HCT116 (cell line): ENCODE measurements at regions not wholly inside any gene's neighbourhood (a gene's known extent, or its start where the extent isn't known, plus 50 kb on each side); places are given as distances from the start of the nearest gene placed in this dataset.

Experiments used
- ATAC-seq: fragments of 200-7000 bp; cut with Tn5 transposase; 2 replicates; pipeline ENCODE4 v1.9.1; 2020; ENCODE audit warnings: mild to moderate bottlenecking, moderate library complexity
- BruUV-seq: library from RNA; stranded (reverse); fragments of 400-500 nt; replicated peaks from 2 replicates; lab custom pipeline; 2021; lab: Mats Ljungman, UMichigan
- CTCF ChIA-PET: fragments of 300-600 bp; sonication (Branson Sonifier 250); formaldehyde crosslinking; loops from one replicate; lab custom pipeline; 2021; ENCODE audit warnings: antibody characterized with exemption; lab: Charles Lee
- POLR2A ChIA-PET: fragments of 300-600, 350-600 bp; sonication (Branson Sonifier 250); formaldehyde crosslinking; loops from one replicate; lab custom pipeline; 2021; ENCODE audit warnings: antibody characterized with exemption; lab: Charles Lee
- RAD21 ChIA-PET, 2 experiments: fragments of 300-600 bp; sonication (Branson Sonifier 250); formaldehyde crosslinking; loops; one replicate each; lab custom pipeline; 2023; ENCODE audit warnings: low total read pairs in 2 of 2; ENCODE audit not compliant: uncharacterized antibody in 2 of 2, unreplicated experiment in 2 of 2, low non-redundant PET in 1 of 2; lab: Charles Lee
- DNase-seq: peaks from one replicate; pipeline ENCODE4 v3.0.0-alpha.2; 2010; ENCODE audit warnings: low read depth, low spot score
- H2AFZ ChIP-seq: fragments of 200-600 bp; shearing (Covaris generic), sonication (generic); 2 replicates; pipeline ENCODE4 v1.6.1; 2017; ENCODE audit warnings: low read depth, mixed run types, mixed read lengths, antibody characterized with exemption, low read length; ENCODE audit not compliant: poor library complexity, severe bottlenecking
- H3K27ac ChIP-seq: 2 replicates; pipeline ENCODE4 v1.5.1; 2012; ENCODE audit warnings: low read depth, low read length
- H3K27me3 ChIP-seq: fragments of 200-600 bp; sonication (generic); 2 replicates; pipeline ENCODE4 v1.6.1; 2016; ENCODE audit warnings: mixed run types, low read length, mixed read lengths; ENCODE audit not compliant: insufficient read depth
- H3K36me3 ChIP-seq, 2 experiments: fragments of 200-500 bp in 1 of 2; fragments of 200-600 bp in 1 of 2; sonication (Bioruptor generic) in 1 of 2; sonication (generic) in 1 of 2; 2 replicates each; pipeline versions ENCODE4 v1.5.1 to v1.6.1; 2014 to 2016; ENCODE audit warnings: low read length in 2 of 2, inconsistent platforms in 1 of 2, mixed read lengths in 1 of 2, mixed run types in 1 of 2; ENCODE audit not compliant: insufficient read depth in 2 of 2, control insufficient read depth in 1 of 2
- H3K4me1 ChIP-seq, 2 experiments: fragments of 200-600 bp in 1 of 2; sonication (generic) in 1 of 2; 2 replicates each; pipeline versions ENCODE4 v1.5.1 to v1.6.1; 2012 to 2017; ENCODE audit warnings: low read length in 2 of 2, inconsistent platforms in 1 of 2, mild to moderate bottlenecking in 1 of 2, mixed read lengths in 1 of 2, mixed run types in 1 of 2, moderate library complexity in 1 of 2; ENCODE audit not compliant: insufficient read depth in 2 of 2, control insufficient read depth in 1 of 2
- H3K4me2 ChIP-seq: fragments of 200-600 bp; sonication (generic); 2 replicates; pipeline ENCODE4 v1.6.1; 2017; ENCODE audit warnings: mixed run types, low read length, mixed read lengths
- H3K4me3 ChIP-seq, 2 experiments: fragments of 200-600 bp in 1 of 2; sonication (generic) in 1 of 2; replicated peaks in 1 of 2; 2 replicates each; pipeline ENCODE4 v1.5.1; 2011 to 2016; ENCODE audit warnings: low read length in 2 of 2, control low read depth in 1 of 2, low read depth in 1 of 2, mild to moderate bottlenecking in 1 of 2, mixed read lengths in 1 of 2, mixed run types in 1 of 2
- H3K79me2 ChIP-seq: fragments of 200-600 bp; sonication (generic); 2 replicates; pipeline ENCODE4 v1.6.1; 2017; ENCODE audit warnings: mild to moderate bottlenecking, mixed run types, low read length, moderate library complexity, mixed read lengths; ENCODE audit not compliant: insufficient read depth
- H3K9ac ChIP-seq: fragments of 200-600 bp; sonication (generic); 2 replicates; pipeline ENCODE4 v1.6.1; 2016; ENCODE audit warnings: low read length, mixed read lengths
- H3K9me2 ChIP-seq: fragments of 200-600 bp; sonication (generic), shearing (Covaris generic); 2 replicates; pipeline ENCODE4 v1.6.1; 2017; ENCODE audit warnings: mixed run types, mild to moderate bottlenecking, moderate library complexity; ENCODE audit not compliant: insufficient read depth
- H3K9me3 ChIP-seq, 2 experiments: fragments of 200-500 bp in 1 of 2; fragments of 200-600 bp in 1 of 2; sonication (Bioruptor generic) in 1 of 2; sonication (generic) in 1 of 2; 2 replicates each; pipeline ENCODE4 v1.6.1; 2014 to 2017; ENCODE audit warnings: low read length in 2 of 2, mixed read lengths in 2 of 2, inconsistent platforms in 1 of 2, low read depth in 1 of 2, mild to moderate bottlenecking in 1 of 2, mixed run types in 1 of 2, moderate library complexity in 1 of 2; ENCODE audit not compliant: control insufficient read depth in 1 of 2, insufficient read depth in 1 of 2
- H4K20me1 ChIP-seq: fragments of 200-600 bp; sonication (generic), shearing (Covaris generic); 2 replicates; pipeline ENCODE4 v1.6.1; 2017; ENCODE audit warnings: mixed run types, mild to moderate bottlenecking, moderate library complexity; ENCODE audit not compliant: insufficient read depth
- ATF3 ChIP-seq: IDR thresholded peaks from 2 replicates; pipeline ENCODE4 v1.6.1; 2012
- CBX3 ChIP-seq: IDR thresholded peaks from 2 replicates; pipeline ENCODE4 v1.6.1; 2012; ENCODE audit warnings: low read depth
- CEBPB ChIP-seq: IDR thresholded peaks from 2 replicates; pipeline ENCODE4 v1.6.1; 2012; ENCODE audit warnings: low read depth
- EGR1 ChIP-seq: IDR thresholded peaks from 2 replicates; pipeline ENCODE4 v1.6.1; 2012; ENCODE audit warnings: low read depth
- ELF1 ChIP-seq: IDR thresholded peaks from 2 replicates; pipeline ENCODE4 v1.6.1; 2012; ENCODE audit warnings: low read depth, borderline replicate concordance
- EZH2 ChIP-seq: fragments of 200-600 bp; sonication (generic); IDR thresholded peaks from 2 replicates; pipeline ENCODE4 v1.6.1; 2017; ENCODE audit warnings: antibody characterized with exemption, mixed run types
- MAX ChIP-seq: IDR thresholded peaks from 2 replicates; pipeline ENCODE4 v1.6.1; 2012
- POLR2A ChIP-seq: IDR thresholded peaks from 2 replicates; pipeline ENCODE4 v1.7.0; 2011; ENCODE audit warnings: borderline replicate concordance; ENCODE audit not compliant: insufficient read depth, insufficient read length; ENCODE audit errors: extremely low read depth
- POLR2AphosphoS5 ChIP-seq: IDR thresholded peaks from 2 replicates; pipeline ENCODE4 v1.6.1; 2011; ENCODE audit warnings: mild to moderate bottlenecking, low read depth, low read length, moderate library complexity
- RAD21 ChIP-seq: IDR thresholded peaks from 2 replicates; pipeline ENCODE4 v1.6.1; 2012; ENCODE audit warnings: low read depth, mild to moderate bottlenecking
- REST ChIP-seq: IDR thresholded peaks from 2 replicates; pipeline ENCODE4 v1.6.1; 2012; ENCODE audit warnings: low read depth
- SIN3A ChIP-seq: IDR thresholded peaks from 2 replicates; pipeline ENCODE4 v1.6.1; 2012; ENCODE audit warnings: low read depth
- SP1 ChIP-seq: IDR thresholded peaks from 2 replicates; pipeline ENCODE4 v1.6.1; 2012; ENCODE audit warnings: low read depth
- SRF ChIP-seq: IDR thresholded peaks from 2 replicates; pipeline ENCODE4 v1.6.1; 2012; ENCODE audit warnings: low read depth
- TCF7L2 ChIP-seq: IDR thresholded peaks from 2 replicates; pipeline ENCODE4 v1.7.0; 2011; ENCODE audit warnings: borderline replicate concordance, inconsistent platforms; ENCODE audit not compliant: insufficient read depth, insufficient read length; ENCODE audit errors: extremely low read depth
- YY1 ChIP-seq: IDR thresholded peaks from 2 replicates; pipeline ENCODE4 v1.6.1; 2011; ENCODE audit warnings: low read length, low read depth, moderate library complexity, mild to moderate bottlenecking; ENCODE audit not compliant: insufficient replicate concordance; ENCODE audit errors: extremely low read depth
- ZBTB33 ChIP-seq: IDR thresholded peaks from 2 replicates; pipeline ENCODE4 v1.6.1; 2011; ENCODE audit warnings: mild to moderate bottlenecking, low read length, moderate library complexity; ENCODE audit not compliant: insufficient replicate concordance; ENCODE audit errors: extremely low read depth
- ZNF274 ChIP-seq: fragments of 200-500 bp; sonication (Bioruptor generic); IDR thresholded peaks from 2 replicates; pipeline ENCODE4 v1.6.1; 2014; ENCODE audit warnings: mild to moderate bottlenecking, low read depth, low read length, inconsistent platforms
- intact Hi-C: fragments of 100-400 bp; cut with micrococcal nuclease; formaldehyde crosslinking; loops from 2 replicates; pipeline ENCODE4 v1.10.0; 2022

GRCh38 chrX:137118536-137118935 is 84.7 kb upstream of the GPR101 start:
- H3K9me2 ChIP-seq = no peaks in the 10 kb centered on the region
- H4K20me1 ChIP-seq = no peaks in the 10 kb centered on the region
- BruUV-seq = no TSS peak
- no peak for ATAC-seq
- DNase-seq = no peak
- H3K27ac ChIP-seq = no peak overlapping the region
- intact Hi-C loops = no loop called here
- no peaks in the 10 kb centered on the region for H3K36me3 ChIP-seq
- no peak overlapping the region for H3K9ac ChIP-seq
- no peak overlapping the region for H3K4me3 ChIP-seq
- CTCF ChIA-PET = no interaction called here
- no peaks in the 10 kb centered on the region for H3K9me3 ChIP-seq
- RAD21 ChIA-PET = no interaction called here
- H2AFZ ChIP-seq = no peak overlapping the region
- TF ChIP-seq CEBPB (no peak), SRF (no peak), REST (no peak), ELF1 (no peak), EGR1 (no peak), POLR2A (no peak), POLR2AphosphoS5 (no peak), CBX3 (no peak), ZBTB33 (no peak), EZH2 (no peak), ATF3 (no peak), SIN3A (no peak), SP1 (no peak), YY1 (no peak), MAX (no peak), RAD21 (no peak), TCF7L2 (no peak), ZNF274 (no peak)
- H3K79me2 ChIP-seq = no peaks in the 10 kb centered on the region
- POLR2A ChIA-PET = no interaction called here
- no peak overlapping the region for H3K4me2 ChIP-seq
- no peaks in the 10 kb centered on the region for H3K4me1 ChIP-seq
- H3K27me3 ChIP-seq = no peaks in the 10 kb centered on the region
